ENCODE measurements at regions not wholly inside any gene's neighbourhood (a gene's known extent, or its start where the extent isn't known, plus 50 kb on each side); places are given as distances from the start of the nearest gene placed in this dataset.

GRCh38 chr9:89949111-89949510 lies 344.3 kb downstream of the GADD45G start:
- TF ChIP-seq CTCF (IDR thresholded peaks at IDR 0.05; ENCODE audit: low read depth, low read length) (no peak), MAX (IDR thresholded peaks at IDR 0.05; ENCODE audit: low read depth, low read length) (no peak), POLR2A (IDR thresholded peaks at IDR 0.05; ENCODE audit: extremely low read depth, insufficient read length) (no peak), MYC (IDR thresholded peaks at IDR 0.05; ENCODE audit: low read depth, low read length) (no peak)
